PC-9 (cell line): ENCODE measurements at regions not wholly inside any gene's neighbourhood (a gene's known extent, or its start where the extent isn't known, plus 50 kb on each side); places are given as distances from the start of the nearest gene placed in this dataset.
"Not testable (repeated sequence)": the region's sequence is repeated elsewhere in the genome, so short reads cannot be mapped to it uniquely, and the experiment has no call there.

ENCODE experiments used
- BruUV-seq: library from RNA; stranded (reverse); fragments of 400-500 nt; replicated peaks from 2 replicates; lab custom pipeline; 2021; lab: Mats Ljungman, UMichigan
- CTCF ChIA-PET: fragments of 300-600 bp; sonication (Branson Sonifier 250); formaldehyde crosslinking; loops from one replicate; lab custom pipeline; 2022; ENCODE audit warnings: antibody characterized with exemption; lab: Charles Lee
- POLR2A ChIA-PET: fragments of 300-600 bp; sonication (Branson Sonifier 250); formaldehyde crosslinking; loops from one replicate; lab custom pipeline; 2022; ENCODE audit warnings: antibody characterized with exemption; ENCODE audit not compliant: unreplicated experiment; lab: Charles Lee
- DNase-seq, 2 experiments: peaks; one replicate each; pipeline versions ENCODE4 v3.0.0 to v3.0.0-alpha.2; 2015 to 2022; ENCODE audit warnings: mixed read lengths in 1 of 2
- H2AFZ ChIP-seq: fragments of 200-600 bp; sonication (generic); 2 replicates; pipeline ENCODE4 v1.8.1; 2017; ENCODE audit warnings: antibody characterized with exemption
- H3F3A ChIP-seq: fragments of 200-600 bp; sonication (generic); 2 replicates; pipeline ENCODE4 v1.8.1; 2017; ENCODE audit warnings: antibody characterized with exemption, mild to moderate bottlenecking, low read depth; ENCODE audit not compliant: insufficient read depth
- H3K27ac ChIP-seq: fragments of 200-600 bp; sonication (generic); 2 replicates; pipeline ENCODE4 v1.6.1; 2016; ENCODE audit warnings: mixed run types
- H3K27me3 ChIP-seq: fragments of 200-600 bp; sonication (generic); 2 replicates; pipeline ENCODE4 v1.6.1; 2016; ENCODE audit warnings: low read depth, mixed run types; ENCODE audit not compliant: insufficient read depth
- H3K36me3 ChIP-seq: fragments of 200-600 bp; sonication (generic); 2 replicates; pipeline ENCODE4 v1.6.1; 2016; ENCODE audit warnings: low read depth, mixed run types
- H3K4me1 ChIP-seq: fragments of 200-600 bp; sonication (generic); replicated peaks from 2 replicates; pipeline ENCODE4 v1.6.1; 2016; ENCODE audit warnings: mixed run types; ENCODE audit not compliant: insufficient read depth
- H3K4me2 ChIP-seq: fragments of 200-600 bp; sonication (generic); 2 replicates; pipeline ENCODE4 v1.6.1; 2017; ENCODE audit warnings: mixed run types
- H3K4me3 ChIP-seq: fragments of 200-600 bp; sonication (generic); 2 replicates; pipeline ENCODE4 v1.6.1; 2016; ENCODE audit warnings: mixed run types
- H3K79me2 ChIP-seq: fragments of 200-600 bp; sonication (generic); 2 replicates; pipeline ENCODE4 v1.6.1; 2017; ENCODE audit warnings: low read depth, mixed run types
- H3K9me2 ChIP-seq: fragments of 200-600 bp; sonication (generic); 2 replicates; pipeline ENCODE4 v1.8.1; 2017; ENCODE audit warnings: mild to moderate bottlenecking; ENCODE audit not compliant: insufficient read depth
- H3K9me3 ChIP-seq: fragments of 200-600 bp; sonication (generic); 2 replicates; pipeline ENCODE4 v1.8.1; 2016; ENCODE audit warnings: low read depth; ENCODE audit not compliant: insufficient read depth
- H4K20me1 ChIP-seq: fragments of 200-600 bp; sonication (generic); 2 replicates; pipeline ENCODE4 v1.8.1; 2017; ENCODE audit not compliant: insufficient read depth
- EZH2 ChIP-seq: fragments of 200-600 bp; sonication (generic); IDR thresholded peaks from 2 replicates; pipeline ENCODE4 v1.8.0; 2017; ENCODE audit warnings: antibody characterized with exemption, low read depth
- intact Hi-C: fragments of 100-400 bp; cut with micrococcal nuclease; formaldehyde crosslinking; loops from one replicate; pipeline ENCODE4 v1.10.0; 2022; ENCODE audit not compliant: unreplicated experiment
- TF ChIP-seq, protein P1 (sequence below): fragments of 200-600 bp; sonication (generic); conservative IDR thresholded peaks from 2 replicates; pipeline ENCODE4 v1.6.1; 2017; ENCODE audit warnings: mixed run types, antibody characterized with exemption, mild to moderate bottlenecking, moderate library complexity

DNA sequence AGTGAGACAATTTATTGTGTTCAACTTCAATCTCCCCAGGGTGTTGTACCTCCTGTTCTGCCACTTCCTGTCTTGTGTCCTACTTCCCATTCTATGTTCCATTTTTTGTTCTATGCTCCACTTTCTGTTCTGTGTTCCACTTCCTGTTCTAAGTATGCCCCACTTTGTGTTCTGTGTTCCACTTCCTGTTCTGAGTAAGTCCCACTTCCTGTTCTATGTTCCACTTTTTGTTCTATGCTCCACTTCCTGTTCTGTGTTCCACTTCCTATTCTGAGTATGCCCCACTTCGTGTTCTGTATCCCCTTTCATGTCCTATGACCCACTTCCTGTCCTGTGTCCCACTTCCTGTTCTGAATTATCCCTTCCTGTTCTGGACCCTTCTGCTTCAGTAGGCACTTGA is 732.7 kb downstream of the TBC1D22A start:
- H3K9me2 ChIP-seq: no peaks in the 10 kb centered on the region
- no peak for DNase-seq
- no peak overlapping the region for H2AFZ ChIP-seq
- ChIA-PET POLR2A (no interaction called here), CTCF (no interaction called here)
- intact Hi-C loops: no loop called here
- H3K4me3 ChIP-seq: no peak overlapping the region
- H3K4me2 ChIP-seq: no peak overlapping the region
- no peaks in the 10 kb centered on the region for H3F3A ChIP-seq
- H4K20me1 ChIP-seq: no peaks in the 10 kb centered on the region
- no peaks in the 10 kb centered on the region for H3K79me2 ChIP-seq
- no TSS peak for BruUV-seq
- no peaks in the 10 kb centered on the region for H3K36me3 ChIP-seq
- no peaks in the 10 kb centered on the region for H3K9me3 ChIP-seq
- no peaks in the 10 kb centered on the region for H3K4me1 ChIP-seq
- no peak for TF ChIP-seq EZH2
- TF ChIP-seq, protein P1, sequence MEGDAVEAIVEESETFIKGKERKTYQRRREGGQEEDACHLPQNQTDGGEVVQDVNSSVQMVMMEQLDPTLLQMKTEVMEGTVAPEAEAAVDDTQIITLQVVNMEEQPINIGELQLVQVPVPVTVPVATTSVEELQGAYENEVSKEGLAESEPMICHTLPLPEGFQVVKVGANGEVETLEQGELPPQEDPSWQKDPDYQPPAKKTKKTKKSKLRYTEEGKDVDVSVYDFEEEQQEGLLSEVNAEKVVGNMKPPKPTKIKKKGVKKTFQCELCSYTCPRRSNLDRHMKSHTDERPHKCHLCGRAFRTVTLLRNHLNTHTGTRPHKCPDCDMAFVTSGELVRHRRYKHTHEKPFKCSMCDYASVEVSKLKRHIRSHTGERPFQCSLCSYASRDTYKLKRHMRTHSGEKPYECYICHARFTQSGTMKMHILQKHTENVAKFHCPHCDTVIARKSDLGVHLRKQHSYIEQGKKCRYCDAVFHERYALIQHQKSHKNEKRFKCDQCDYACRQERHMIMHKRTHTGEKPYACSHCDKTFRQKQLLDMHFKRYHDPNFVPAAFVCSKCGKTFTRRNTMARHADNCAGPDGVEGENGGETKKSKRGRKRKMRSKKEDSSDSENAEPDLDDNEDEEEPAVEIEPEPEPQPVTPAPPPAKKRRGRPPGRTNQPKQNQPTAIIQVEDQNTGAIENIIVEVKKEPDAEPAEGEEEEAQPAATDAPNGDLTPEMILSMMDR: no peak
- peaks cover 57% of the 10 kb centered on the region for H3K27me3 ChIP-seq
- no peak overlapping the region for H3K27ac ChIP-seq

DNA sequence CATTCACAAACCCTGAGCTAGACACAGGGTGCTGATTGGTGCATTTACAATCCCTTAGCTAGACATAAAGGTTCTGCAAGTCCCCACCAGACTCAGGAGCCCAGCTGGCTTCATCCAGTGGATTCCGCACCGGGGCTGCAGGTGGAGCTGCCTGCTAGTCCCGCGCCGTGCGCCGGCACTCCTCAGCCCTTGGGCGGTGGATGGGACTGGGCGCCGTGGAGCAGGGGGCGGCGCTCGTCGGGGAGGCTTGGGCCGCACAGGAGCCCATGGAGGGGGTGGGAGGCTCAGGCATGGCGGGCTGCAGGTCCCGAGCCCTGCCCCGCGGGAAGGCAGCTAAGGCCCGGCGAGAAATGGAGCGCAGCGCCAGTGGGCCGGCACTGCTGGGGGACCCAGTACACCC is 725.7 kb downstream of the TBC1D22A start:
- H4K20me1 ChIP-seq, H3K4me1 ChIP-seq, H3K4me2 ChIP-seq, H3K36me3 ChIP-seq, H3K4me3 ChIP-seq, H3K9me3 ChIP-seq, H3K9me2 ChIP-seq, POLR2A ChIA-PET, intact Hi-C loops, H3F3A ChIP-seq, H3K79me2 ChIP-seq, BruUV-seq, DNase-seq, CTCF ChIA-PET, H2AFZ ChIP-seq, H3K27ac ChIP-seq: not testable (repeated sequence)
- peaks cover 76% of the 10 kb centered on the region for H3K27me3 ChIP-seq

DNA sequence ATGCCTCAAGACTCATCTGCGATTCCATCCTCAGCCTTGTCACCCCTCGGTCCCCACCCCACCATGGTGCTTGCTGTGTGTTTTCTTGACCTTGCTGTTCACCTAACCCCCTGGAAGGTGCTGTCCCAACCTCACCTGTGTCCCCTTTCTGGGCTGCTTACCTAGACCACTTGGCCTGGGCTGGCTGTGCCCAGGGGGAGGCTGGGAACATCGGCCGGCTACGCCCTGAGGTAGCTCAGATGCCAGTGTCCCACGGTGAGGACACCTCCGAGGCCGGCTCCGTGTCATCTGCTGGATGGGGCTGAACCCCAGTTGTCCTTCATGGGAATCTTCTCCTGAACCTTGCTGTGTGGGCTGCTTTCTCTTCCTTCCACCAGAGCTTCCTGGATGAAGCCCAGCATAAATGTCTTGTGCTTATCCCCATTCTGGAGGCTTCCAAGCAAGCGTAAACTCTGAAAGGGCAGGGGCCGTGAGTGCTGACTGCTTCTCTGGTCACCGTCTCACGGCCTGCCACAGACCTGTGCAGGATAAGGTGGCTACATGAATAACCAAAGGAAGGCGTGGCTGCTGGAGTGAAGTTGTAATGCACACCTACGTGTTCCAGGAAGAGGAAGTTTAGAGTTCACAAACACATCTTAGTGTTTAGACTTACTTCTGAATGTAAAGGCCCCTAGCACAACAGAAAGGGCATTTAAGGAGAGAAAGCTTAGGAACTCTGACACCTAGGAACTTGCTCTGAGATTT is 724.3 kb downstream of the TBC1D22A start:
- Histone ChIP-seq H3K9me3 (no peaks in the 10 kb centered on the region), H3F3A (no peaks in the 10 kb centered on the region), H3K4me3 (no peak overlapping the region), H2AFZ (no peak overlapping the region), H3K36me3 (no peaks in the 10 kb centered on the region), H3K79me2 (no peaks in the 10 kb centered on the region), H3K9me2 (no peaks in the 10 kb centered on the region), H3K27ac (no peak overlapping the region), H4K20me1 (no peaks in the 10 kb centered on the region; the same call in 1 of the 2 replicates), H3K4me1 (no peaks in the 10 kb centered on the region), H3K4me2 (no peak overlapping the region), H3K27me3 (peaks cover 81% of the 10 kb centered on the region)
- DNase-seq: no peak
- intact Hi-C loops: no loop called here
- ChIA-PET CTCF (interaction anchor here (0.7 kb wide), 1 partner anchor 192 kb away, joined by 6 read pairs; no protein-coding TSS in a partner anchor), POLR2A (no interaction called here)
- BruUV-seq: no TSS peak
- TF ChIP-seq EZH2: no peak
- TF ChIP-seq, protein P1: no peak
